SK-MEL-5 (cell line): ENCODE measurements at regions not wholly inside any gene's neighbourhood (a gene's known extent, or its start where the extent isn't known, plus 50 kb on each side); places are given as distances from the start of the nearest gene placed in this dataset.

Source experiments
- DNase-seq: peaks from one replicate; pipeline ENCODE4 v3.0.0-alpha.2; 2016; ENCODE audit warnings: low read depth, low spot score
- in situ Hi-C: cut with HindIII; loops from 2 replicates; pipeline ENCODE4 v1.10.0; 2016; ENCODE audit warnings: low sequenced_read_pairs, high pct_unique_total_duplicates, low pct_unique_long_range_greater_than_20kb

GRCh38 chr2:217497843-217498377 is 504.9 kb downstream of the TNS1 start:
- no peak for DNase-seq
- in situ Hi-C loops = no loop called here

- in situ Hi-C loops = no loop called here
- DNase-seq = no peak
Measured at GRCh38 chr2:217494557-217494956, 508.2 kb downstream of the TNS1 start.

GRCh38 chr2:217491271-217491670 is 511.5 kb downstream of the TNS1 start:
- in situ Hi-C loops = no loop called here
- peak; percentile 80 for DNase-seq

- in situ Hi-C loops = no loop called here
Measured at GRCh38 chr2:217489145-217489960, 513.4 kb downstream of the TNS1 start.

GRCh38 chr2:217484046-217484445 is 518.7 kb downstream of the TNS1 start:
- in situ Hi-C loops = no loop called here
- DNase-seq = no peak

More at GRCh38 chr2:217489145-217489960, 513.4 kb downstream of the TNS1 start:
- no peak for DNase-seq

- no peak for DNase-seq
- in situ Hi-C loops = no loop called here
Measured at GRCh38 chr2:217482056-217482710, 520.6 kb downstream of the TNS1 start.

GRCh38 chr2:217481577-217481976 is 521.2 kb downstream of the TNS1 start:
- no peak for DNase-seq
- in situ Hi-C loops = no loop called here

GRCh38 chr2:217479566-217479965 is 523.2 kb downstream of the TNS1 start:
- in situ Hi-C loops = no loop called here
- DNase-seq = no peak

- no peak for DNase-seq
- in situ Hi-C loops = no loop called here
Measured at GRCh38 chr2:217478831-217479455, 523.9 kb downstream of the TNS1 start.

- in situ Hi-C loops = no loop called here
- peak; percentile 48 for DNase-seq
Measured at GRCh38 chr2:217477583-217477982, 525.2 kb downstream of the TNS1 start.

GRCh38 chr2:217475791-217476190 is 527.0 kb downstream of the TNS1 start:
- no peak for DNase-seq
- in situ Hi-C loops = no loop called here

GRCh38 chr2:217475101-217475500 is 527.7 kb downstream of the TNS1 start:
- in situ Hi-C loops = no loop called here
- no peak for DNase-seq

GRCh38 chr2:217471319-217471718 is 531.5 kb downstream of the TNS1 start:
- DNase-seq = no peak
- in situ Hi-C loops = no loop called here

GRCh38 chr2:217469203-217469810 is 533.5 kb downstream of the TNS1 start:
- no peak for DNase-seq
- in situ Hi-C loops = no loop called here

GRCh38 chr2:217468042-217468830 is 534.6 kb downstream of the TNS1 start:
- no peak for DNase-seq
- in situ Hi-C loops = no loop called here

- no peak for DNase-seq
- in situ Hi-C loops = no loop called here
Measured at GRCh38 chr2:217467331-217467730, 535.5 kb downstream of the TNS1 start.

- no peak for DNase-seq
- in situ Hi-C loops = no loop called here
Measured at GRCh38 chr2:217466805-217467204, 536.0 kb downstream of the TNS1 start.
